ENCODE measurements at regions not wholly inside any gene's neighbourhood (a gene's known extent, or its start where the extent isn't known, plus 50 kb on each side); places are given as distances from the start of the nearest gene placed in this dataset.

GRCh38 chr5:36355516-36355915 is 53.8 kb upstream of the RANBP3L start:
- TF ChIP-seq CTCF (IDR thresholded peaks at IDR 0.05) = no peak
- TF ChIP-seq POLR2A (IDR thresholded peaks at IDR 0.05) = no peak
- 96% methylated on average over 1 of the region's 1 CpG for WGBS, 2 donors
- DNase-seq (ENCODE audit: low spot score in 2 of 2) = no peak
- intact Hi-C loops (cut with DNase I; ENCODE audit: low total_unique reads) = no loop called here
- H3K4me3 ChIP-seq (ENCODE audit: low read depth, poor library complexity, severe bottlenecking) = no peak overlapping the region

- TF ChIP-seq POLR2A (IDR thresholded peaks at IDR 0.05) (no peak), CTCF (IDR thresholded peaks at IDR 0.05) (no peak)
- H3K4me3 ChIP-seq (ENCODE audit: low read depth, poor library complexity, severe bottlenecking) = no peak overlapping the region
- intact Hi-C loops (cut with DNase I; ENCODE audit: low total_unique reads) = no loop called here
- DNase-seq (ENCODE audit: low spot score in 2 of 2) = no peak
- WGBS, 2 donors = 67 to 79% methylated on average over 2 of the region's 2 CpGs
Measured at GRCh38 chr5:36356915-36357314, 55.2 kb upstream of the RANBP3L start.

GRCh38 chr5:36357391-36357975 is 55.8 kb upstream of the RANBP3L start:
- DNase-seq (ENCODE audit: low spot score in 2 of 2) = no peak
- TF ChIP-seq POLR2A (IDR thresholded peaks at IDR 0.05) (no peak), CTCF (IDR thresholded peaks at IDR 0.05) (no peak)
- intact Hi-C loops (cut with DNase I; ENCODE audit: low total_unique reads) = no loop called here
- WGBS, 2 donors = 61% methylated on average over 5 of the region's 5 CpGs
- no peak overlapping the region for H3K4me3 ChIP-seq (ENCODE audit: low read depth, poor library complexity, severe bottlenecking)

- DNase-seq (ENCODE audit: low spot score in 2 of 2) = no peak
- TF ChIP-seq CTCF (IDR thresholded peaks at IDR 0.05) (no peak), POLR2A (IDR thresholded peaks at IDR 0.05) (no peak)
- H3K4me3 ChIP-seq (ENCODE audit: low read depth, poor library complexity, severe bottlenecking) = no peak overlapping the region
- intact Hi-C loops (cut with DNase I; ENCODE audit: low total_unique reads) = no loop called here
- 45 to 60% methylated on average over 6 of the region's 6 CpGs for WGBS, 2 donors
Measured at GRCh38 chr5:36359267-36359666, 57.6 kb upstream of the RANBP3L start.

- 63 to 76% methylated on average over 1 of the region's 1 CpG for WGBS, 2 donors
- DNase-seq (ENCODE audit: low spot score in 2 of 2) = no peak
- intact Hi-C loops (cut with DNase I; ENCODE audit: low total_unique reads) = no loop called here
- no peak overlapping the region for H3K4me3 ChIP-seq (ENCODE audit: low read depth, poor library complexity, severe bottlenecking)
- TF ChIP-seq POLR2A (IDR thresholded peaks at IDR 0.05) (no peak), CTCF (IDR thresholded peaks at IDR 0.05) (no peak)
Measured at GRCh38 chr5:36360307-36360706, 58.6 kb upstream of the RANBP3L start.

- H3K4me3 ChIP-seq (ENCODE audit: low read depth, poor library complexity, severe bottlenecking) = no peak overlapping the region
- intact Hi-C loops (cut with DNase I; ENCODE audit: low total_unique reads) = no loop called here
- no peak for TF ChIP-seq POLR2A (IDR thresholded peaks at IDR 0.05)
- no peak for TF ChIP-seq CTCF (IDR thresholded peaks at IDR 0.05)
- 91 to 95% methylated on average over 1 of the region's 1 CpG for WGBS, 2 donors
- DNase-seq (ENCODE audit: low spot score in 2 of 2) = no peak
Measured at GRCh38 chr5:36363101-36363500, 61.4 kb upstream of the RANBP3L start.

Data from lower leg skin (tissue), 4 donors.